Parathyroid adenoma (tissue), 2 donors: ENCODE measurements at regions not wholly inside any gene's neighbourhood (a gene's known extent, or its start where the extent isn't known, plus 50 kb on each side); places are given as distances from the start of the nearest gene placed in this dataset.

Experiments used
- H2AFZ ChIP-seq: fragments of 300-600 bp; sonication (generic); one replicate; pipeline ENCODE4 v1.7.0; 2017; ENCODE audit warnings: antibody characterized with exemption, mild to moderate bottlenecking
- H3K27ac ChIP-seq: fragments of 300-600 bp; sonication (generic); one replicate; pipeline ENCODE4 v1.7.0; 2017
- H3K27me3 ChIP-seq: fragments of 300-600 bp; sonication (generic); one replicate; pipeline ENCODE4 v1.7.0; 2017; ENCODE audit warnings: low read length; ENCODE audit not compliant: control insufficient read depth, insufficient read depth
- H3K36me3 ChIP-seq: fragments of 300-600 bp; sonication (generic); one replicate; pipeline ENCODE4 v1.7.0; 2017; ENCODE audit warnings: low read length; ENCODE audit not compliant: control insufficient read depth, insufficient read depth
- H3K4me1 ChIP-seq: fragments of 300-600 bp; sonication (generic); one replicate; pipeline ENCODE4 v1.7.0; 2017; ENCODE audit warnings: control low read depth
- H3K4me2 ChIP-seq: fragments of 300-600 bp; sonication (generic); one replicate; pipeline ENCODE4 v1.7.0; 2017; ENCODE audit warnings: low read length
- H3K4me3 ChIP-seq: fragments of 300-600 bp; sonication (generic); one replicate; pipeline ENCODE4 v1.7.0; 2017; ENCODE audit warnings: low read depth, low read length
- H3K79me2 ChIP-seq: fragments of 300-600 bp; sonication (generic); one replicate; pipeline ENCODE4 v1.7.0; 2017; ENCODE audit warnings: control low read depth
- H3K9ac ChIP-seq: fragments of 300-600 bp; sonication (generic); one replicate; pipeline ENCODE4 v1.7.0; 2017; ENCODE audit warnings: mild to moderate bottlenecking
- H3K9me3 ChIP-seq: fragments of 300-600 bp; sonication (generic); one replicate; pipeline ENCODE4 v1.7.0; 2017; ENCODE audit warnings: low read length; ENCODE audit not compliant: control insufficient read depth
- CTCF ChIP-seq: fragments of 300-600 bp; sonication (generic); IDR thresholded peaks from one replicate; pipeline ENCODE4 v1.7.0; 2017; ENCODE audit warnings: antibody characterized with exemption, mild to moderate bottlenecking
- donor health status: primary hyperparathyroidism.

GRCh38 chr2:59694176-59694575, 859.3 kb downstream of the BCL11A start:
- Histone ChIP-seq H2AFZ (no peak overlapping the region), H3K9ac (no peak overlapping the region), H3K27ac (no peak overlapping the region), H3K79me2 (no peaks in the 10 kb centered on the region), H3K36me3 (no peaks in the 10 kb centered on the region), H3K4me1 (no peaks in the 10 kb centered on the region), H3K4me2 (no peak overlapping the region), H3K4me3 (no peak overlapping the region), H3K27me3 (no peaks in the 10 kb centered on the region), H3K9me3 (no peaks in the 10 kb centered on the region)
- no peak for TF ChIP-seq CTCF

GRCh38 chr2:59693231-59693959, 860.1 kb downstream of the BCL11A start:
- H3K27ac ChIP-seq = no peak overlapping the region
- TF ChIP-seq CTCF = no peak

GRCh38 chr2:59691518-59692190, 861.8 kb downstream of the BCL11A start:
- Histone ChIP-seq H3K4me1 (no peaks in the 10 kb centered on the region), H3K9me3 (no peaks in the 10 kb centered on the region), H3K4me2 (no peak overlapping the region), H3K9ac (no peak overlapping the region), H2AFZ (no peak overlapping the region), H3K27ac (no peak overlapping the region), H3K79me2 (no peaks in the 10 kb centered on the region), H3K27me3 (no peaks in the 10 kb centered on the region), H3K36me3 (no peaks in the 10 kb centered on the region), H3K4me3 (no peak overlapping the region)
- TF ChIP-seq CTCF = no peak

More at GRCh38 chr2:59693231-59693959, 860.1 kb downstream of the BCL11A start:
- Histone ChIP-seq H3K4me3 (no peak overlapping the region), H3K9me3 (no peaks in the 10 kb centered on the region), H3K79me2 (no peaks in the 10 kb centered on the region), H3K9ac (no peak overlapping the region), H3K4me2 (no peak overlapping the region), H3K27me3 (no peaks in the 10 kb centered on the region), H2AFZ (no peak overlapping the region), H3K4me1 (no peaks in the 10 kb centered on the region), H3K36me3 (no peaks in the 10 kb centered on the region)

GRCh38 chr2:59690849-59691248, 862.6 kb downstream of the BCL11A start:
- Histone ChIP-seq H3K27me3 (no peaks in the 10 kb centered on the region), H3K4me1 (no peaks in the 10 kb centered on the region), H3K36me3 (no peaks in the 10 kb centered on the region), H3K4me2 (no peak overlapping the region), H3K9ac (no peak overlapping the region), H2AFZ (no peak overlapping the region), H3K4me3 (no peak overlapping the region), H3K27ac (no peak overlapping the region), H3K9me3 (no peaks in the 10 kb centered on the region), H3K79me2 (no peaks in the 10 kb centered on the region)
- TF ChIP-seq CTCF = no peak
